SK-N-SH (cell line): ENCODE measurements at regions not wholly inside any gene's neighbourhood (a gene's known extent, or its start where the extent isn't known, plus 50 kb on each side); places are given as distances from the start of the nearest gene placed in this dataset.

Experiments
- CTCF ChIP-seq: fragments of 200-600 bp; sonication (generic); IDR thresholded peaks from 2 replicates; pipeline ENCODE4 v1.6.1; 2017; ENCODE audit warnings: antibody characterized with exemption, mild to moderate bottlenecking, moderate library complexity
- EZH2phosphoT487 ChIP-seq: fragments of 200-600 bp; sonication (generic); IDR thresholded peaks from 2 replicates; pipeline ENCODE4 v1.6.1; 2017; ENCODE audit warnings: low read depth, mixed run types, mild to moderate bottlenecking, antibody characterized with exemption, moderate library complexity, borderline replicate concordance
- FOSL2 ChIP-seq: IDR thresholded peaks from 2 replicates; pipeline ENCODE4 v1.4.0; 2012; ENCODE audit warnings: low read depth, mild to moderate bottlenecking, moderate library complexity, borderline replicate concordance
- GATA2 ChIP-seq: sonication (generic); formaldehyde crosslinking; IDR thresholded peaks from 2 replicates; pipeline ENCODE4 v1.5.0; 2020; ENCODE audit warnings: mild to moderate bottlenecking, missing genetic modification reagents
- POLR2AphosphoS5 ChIP-seq: IDR thresholded peaks from 2 replicates; pipeline ENCODE4 v1.6.1; 2012; ENCODE audit warnings: low read depth, low read length
- RAD21 ChIP-seq: IDR thresholded peaks from 2 replicates; pipeline ENCODE4 v1.6.1; 2012; ENCODE audit warnings: mild to moderate bottlenecking, low read length
- REST ChIP-seq: IDR thresholded peaks from 2 replicates; pipeline ENCODE4 v1.6.1; 2012; ENCODE audit warnings: mild to moderate bottlenecking, low read depth, low read length, moderate library complexity

- TF ChIP-seq CTCF, result no peak
- no peak for TF ChIP-seq EZH2phosphoT487
- TF ChIP-seq RAD21, result no peak
- no peak for TF ChIP-seq GATA2
- no peak for TF ChIP-seq POLR2AphosphoS5
- TF ChIP-seq FOSL2, result no peak
- no peak for TF ChIP-seq REST
Measured at GRCh38 chr3:81040107-81040506, 721.3 kb downstream of the GBE1 start.
